Mesendoderm (in vitro differentiated cells): ENCODE measurements at regions not wholly inside any gene's neighbourhood (a gene's known extent, or its start where the extent isn't known, plus 50 kb on each side); places are given as distances from the start of the nearest gene placed in this dataset.
"Not testable (repeated sequence)": the region's sequence is repeated elsewhere in the genome, so short reads cannot be mapped to it uniquely, and the experiment has no call there.

Experiments used
- DNase-seq: peaks from one replicate; pipeline ENCODE4 v3.0.0; 2013
- H2AK5ac ChIP-seq: 2 replicates; pipeline ENCODE4 v1.6.1; 2013; ENCODE audit warnings: low read length, inconsistent platforms
- H2BK120ac ChIP-seq: 2 replicates; pipeline ENCODE4 v1.6.1; 2013; ENCODE audit warnings: low read depth, mild to moderate bottlenecking, low read length, moderate library complexity, mixed read lengths
- H2BK15ac ChIP-seq: replicated peaks from 2 replicates; pipeline ENCODE4 v1.6.1; 2013; ENCODE audit warnings: low read depth, mild to moderate bottlenecking, moderate library complexity
- H2BK5ac ChIP-seq: 2 replicates; pipeline ENCODE4 v1.6.1; 2013; ENCODE audit warnings: low read length, inconsistent platforms
- H3K18ac ChIP-seq: 2 replicates; pipeline ENCODE4 v1.6.1; 2013; ENCODE audit warnings: mild to moderate bottlenecking, low read length, mixed read lengths
- H3K23ac ChIP-seq: one replicate; pipeline ENCODE4 v1.6.1; 2013; ENCODE audit warnings: low read length
- H3K27ac ChIP-seq: 2 replicates; pipeline ENCODE4 v1.5.1; 2013; ENCODE audit warnings: low read depth, mild to moderate bottlenecking, inconsistent platforms, low read length, moderate library complexity
- H3K27me3 ChIP-seq: 2 replicates; pipeline ENCODE4 v1.6.1; 2013; ENCODE audit warnings: low read length, control low read depth, mild to moderate bottlenecking, inconsistent platforms; ENCODE audit not compliant: insufficient read depth, poor library complexity
- H3K36me3 ChIP-seq: 2 replicates; pipeline ENCODE4 v1.6.1; 2013; ENCODE audit warnings: low read length, inconsistent platforms; ENCODE audit not compliant: control insufficient read depth, insufficient read depth
- H3K4ac ChIP-seq: one replicate; pipeline ENCODE4 v1.6.1; 2013; ENCODE audit warnings: low read depth, mild to moderate bottlenecking, low read length, moderate library complexity
- H3K4me1 ChIP-seq: 2 replicates; pipeline ENCODE4 v1.6.1; 2013; ENCODE audit warnings: low read depth, low read length, inconsistent platforms; ENCODE audit not compliant: control insufficient read depth
- H3K4me2 ChIP-seq: 2 replicates; pipeline ENCODE4 v1.6.1; 2013; ENCODE audit warnings: low read length
- H3K4me3 ChIP-seq: 2 replicates; pipeline ENCODE4 v1.5.1; 2013; ENCODE audit warnings: mild to moderate bottlenecking, low read length
- H3K56ac ChIP-seq: one replicate; pipeline ENCODE4 v1.6.1; 2013; ENCODE audit warnings: low read length
- H3K79me1 ChIP-seq: 2 replicates; pipeline ENCODE4 v1.6.1; 2013; ENCODE audit warnings: low read length, inconsistent platforms
- H3K79me2 ChIP-seq: 2 replicates; pipeline ENCODE4 v1.6.1; 2013; ENCODE audit warnings: mild to moderate bottlenecking, low read length; ENCODE audit not compliant: control insufficient read depth, insufficient read depth
- H3K9ac ChIP-seq: 2 replicates; pipeline ENCODE4 v1.6.1; 2013; ENCODE audit warnings: low read length, inconsistent platforms
- H4K5ac ChIP-seq: one replicate; pipeline ENCODE4 v1.6.1; 2013; ENCODE audit warnings: low read length
- H4K8ac ChIP-seq: one replicate; pipeline ENCODE4 v1.6.1; 2013; ENCODE audit warnings: low read depth, mild to moderate bottlenecking, control low read depth, low read length, moderate library complexity
- WGBS: extraction: QIAGEN DNeasy Blood & Tissue Kit; methylation state at CpG from one replicate; pipeline ENCODE4 v1.1.7; 2013; ENCODE audit warnings: low lambda C conversion rate, missing lambda C conversion rate; ENCODE audit not compliant: insufficient coverage; ENCODE audit errors: extremely low coverage; 5-methylcytosine and 5-hydroxymethylcytosine counted together

- DNase-seq: peak; percentile 86
- H4K5ac ChIP-seq, H2BK15ac ChIP-seq, H3K36me3 ChIP-seq, H3K4me1 ChIP-seq, H2AK5ac ChIP-seq, H3K27me3 ChIP-seq, H3K79me1 ChIP-seq: not testable (repeated sequence)
- Histone ChIP-seq H3K23ac (peak overlapping the region; percentile 48), H3K27ac (peak overlapping the region; percentile 98), H3K56ac (peak overlapping the region; percentile 99), H4K8ac (peak overlapping the region; percentile 28), H2BK5ac (peak overlapping the region; percentile 91), H3K79me2 (peaks cover 45% of the 10 kb centered on the region), H3K9ac (peak overlapping the region; percentile 98), H3K18ac (peak overlapping the region; percentile 98), H2BK120ac (peak overlapping the region; percentile 2), H3K4me3 (peak overlapping the region; percentile 95), H3K4me2 (peak overlapping the region; percentile 34), H3K4ac (peak overlapping the region; percentile 98)
- WGBS: no CpG with 5 or more reads among the region's 87 CpGs
Measured at GRCh38 chr17:30731210-30732132, 93.0 kb downstream of the CRLF3 start.

DNA sequence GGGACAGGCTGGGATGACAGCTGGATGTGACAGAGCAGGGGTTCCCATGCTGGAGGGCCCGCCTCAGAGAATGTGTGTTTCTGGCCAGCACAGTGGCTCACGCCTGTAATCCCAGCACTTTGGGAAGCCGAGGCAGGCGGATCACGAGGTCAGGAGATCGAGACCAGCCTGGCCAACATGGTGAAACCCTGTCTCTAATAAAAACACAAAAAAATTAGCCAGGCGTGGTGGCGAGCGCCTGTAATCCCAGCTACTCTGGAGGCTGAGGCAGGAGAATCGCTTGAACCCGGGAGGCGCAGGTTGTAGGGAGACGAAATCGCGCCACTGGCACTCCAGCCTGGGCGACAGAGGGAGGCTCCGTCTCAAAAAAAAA lies 93.7 kb downstream of the CRLF3 start:
- not testable (repeated sequence) for H3K4me2 ChIP-seq, H3K18ac ChIP-seq, H3K4me1 ChIP-seq, H2BK15ac ChIP-seq, H3K23ac ChIP-seq, H4K5ac ChIP-seq, H2BK5ac ChIP-seq, H2BK120ac ChIP-seq, H3K4me3 ChIP-seq, H2AK5ac ChIP-seq, H3K36me3 ChIP-seq, DNase-seq, H3K9ac ChIP-seq, H3K79me1 ChIP-seq, H3K27me3 ChIP-seq
- peak overlapping the region; percentile 87 for H3K56ac ChIP-seq
- peak overlapping the region; percentile 16 for H3K4ac ChIP-seq
- no CpG with 5 or more reads among the region's 17 CpGs for WGBS
- peaks cover 47% of the 10 kb centered on the region for H3K79me2 ChIP-seq
- H4K8ac ChIP-seq: peak overlapping the region; percentile 28
- H3K27ac ChIP-seq: peak overlapping the region; percentile 78

DNA sequence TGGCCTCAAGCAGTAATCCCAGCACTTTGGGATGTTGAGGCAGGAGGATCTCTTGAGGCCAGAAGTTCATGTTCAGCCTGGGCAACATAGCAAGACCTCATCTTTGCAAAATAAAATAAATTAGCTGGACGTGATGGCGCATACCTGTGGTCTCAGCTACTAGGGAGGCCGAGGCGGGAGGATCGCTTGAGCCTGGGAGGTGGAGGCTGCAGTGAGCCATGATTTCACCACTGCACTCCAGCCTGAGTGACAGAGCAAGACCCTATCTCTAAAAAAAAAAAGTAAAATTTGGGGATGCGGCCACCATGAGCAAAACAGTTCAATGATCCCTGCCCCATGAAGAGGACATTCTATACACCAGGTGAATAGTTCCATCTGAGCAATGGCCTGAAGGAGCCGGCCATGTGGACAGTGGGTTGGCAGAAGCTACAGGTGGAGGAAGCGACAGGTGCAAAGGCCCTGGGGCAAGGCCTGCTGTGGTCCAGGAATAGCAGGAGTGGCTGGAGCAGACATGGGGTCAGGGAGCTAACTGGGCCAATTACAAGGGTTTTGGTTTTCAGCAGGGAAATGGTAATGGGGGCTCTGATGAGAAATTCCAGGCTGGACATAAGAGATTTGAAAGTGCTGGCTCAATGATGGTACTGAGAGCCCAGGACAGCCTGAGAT lies 94.2 kb downstream of the CRLF3 start:
- not testable (repeated sequence) for H3K27me3 ChIP-seq, H3K27ac ChIP-seq, H2AK5ac ChIP-seq, H2BK15ac ChIP-seq, H3K4ac ChIP-seq, H4K8ac ChIP-seq, H3K36me3 ChIP-seq, H3K9ac ChIP-seq, H2BK120ac ChIP-seq, DNase-seq, H2BK5ac ChIP-seq, H3K79me1 ChIP-seq, H3K23ac ChIP-seq, H3K4me2 ChIP-seq, H3K56ac ChIP-seq, H3K4me1 ChIP-seq, H3K18ac ChIP-seq, H3K4me3 ChIP-seq, H4K5ac ChIP-seq
- WGBS: no CpG with 5 or more reads among the region's 8 CpGs
- peaks cover 48% of the 10 kb centered on the region for H3K79me2 ChIP-seq

DNA sequence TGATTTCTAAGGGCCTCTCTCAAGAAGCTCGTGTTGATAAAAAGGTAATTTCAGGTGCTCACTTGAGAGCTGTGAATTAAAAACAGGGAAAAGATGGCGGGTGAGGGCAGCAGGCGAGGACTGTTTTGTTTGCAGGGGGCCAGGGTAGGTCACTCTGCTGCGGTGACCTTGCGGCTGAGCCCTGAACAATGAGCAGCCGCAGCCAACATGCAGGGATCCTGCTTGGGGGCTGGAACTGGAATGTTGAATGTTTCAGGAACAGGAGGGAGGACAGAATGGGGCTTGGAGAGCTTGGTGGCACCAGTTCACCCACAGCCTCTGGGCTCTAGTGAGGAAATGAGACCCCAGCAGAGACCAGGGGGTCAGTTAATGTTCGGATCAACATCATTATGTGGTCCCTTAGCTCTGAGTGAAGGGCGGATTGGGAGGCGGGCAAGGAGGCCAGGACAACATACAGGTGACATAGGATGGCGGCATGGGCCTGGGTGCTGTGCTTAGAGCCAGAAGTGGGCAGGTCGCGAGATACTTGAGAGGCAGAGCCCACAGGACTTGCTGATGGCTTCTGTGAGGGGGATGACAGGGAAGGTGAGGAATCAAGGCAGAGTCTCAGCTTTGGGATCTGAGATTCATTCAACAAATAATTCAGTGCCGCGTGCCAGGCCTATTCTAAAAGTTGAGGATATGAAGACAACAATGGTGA lies 94.9 kb downstream of the CRLF3 start:
- H4K8ac ChIP-seq, H2BK5ac ChIP-seq, H3K56ac ChIP-seq, H3K4me1 ChIP-seq, H3K27me3 ChIP-seq, H3K4me2 ChIP-seq, H3K23ac ChIP-seq, H3K18ac ChIP-seq, H3K4me3 ChIP-seq, DNase-seq, H3K79me1 ChIP-seq, H3K27ac ChIP-seq, H3K9ac ChIP-seq, H4K5ac ChIP-seq, H3K4ac ChIP-seq, H2BK120ac ChIP-seq, H2BK15ac ChIP-seq, H3K36me3 ChIP-seq, H2AK5ac ChIP-seq: not testable (repeated sequence)
- no CpG with 5 or more reads among the region's 14 CpGs for WGBS
- peaks cover 48% of the 10 kb centered on the region for H3K79me2 ChIP-seq

DNA sequence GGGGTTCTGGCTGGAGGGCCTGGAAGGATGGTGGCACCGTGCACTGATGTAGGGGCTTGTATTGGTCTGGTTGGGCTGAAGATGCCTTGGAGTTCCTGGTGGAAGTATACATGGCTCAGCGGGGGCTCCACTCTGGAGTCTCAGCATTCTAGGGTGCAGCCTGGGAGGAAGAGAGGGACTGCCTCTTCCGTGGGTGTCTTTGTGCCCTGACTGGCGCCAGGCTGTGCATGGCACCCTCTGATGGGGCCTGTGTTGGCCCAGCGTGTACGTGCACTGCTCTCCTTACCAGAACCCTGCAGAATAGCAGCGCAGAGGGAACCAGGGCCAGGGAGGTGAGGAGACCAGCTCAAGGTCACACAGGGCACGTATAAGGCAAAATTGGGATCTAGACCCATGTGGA lies 97.0 kb downstream of the CRLF3 start:
- not testable (repeated sequence) for H3K23ac ChIP-seq, H3K4me2 ChIP-seq, H3K18ac ChIP-seq, H2BK5ac ChIP-seq, H3K36me3 ChIP-seq, H3K4ac ChIP-seq, H3K27me3 ChIP-seq, H2BK120ac ChIP-seq, H3K4me3 ChIP-seq, H4K5ac ChIP-seq, H2AK5ac ChIP-seq, DNase-seq, H4K8ac ChIP-seq, H3K4me1 ChIP-seq, H3K79me1 ChIP-seq, H3K9ac ChIP-seq, H2BK15ac ChIP-seq, H3K27ac ChIP-seq, H3K56ac ChIP-seq
- peaks cover 48% of the 10 kb centered on the region for H3K79me2 ChIP-seq
- WGBS: no CpG with 5 or more reads among the region's 8 CpGs
